Ishikawa (cell line): ENCODE measurements at regions not wholly inside any gene's neighbourhood (a gene's known extent, or its start where the extent isn't known, plus 50 kb on each side); places are given as distances from the start of the nearest gene placed in this dataset.

Experiments
- CEBPB ChIP-seq: IDR thresholded peaks from 2 replicates; pipeline ENCODE4 v1.6.1; 2012
- CREB1 ChIP-seq: IDR thresholded peaks from 2 replicates; pipeline ENCODE4 v1.6.1; 2012; ENCODE audit warnings: low read depth
- EGR1 ChIP-seq: IDR thresholded peaks from 2 replicates; pipeline ENCODE4 v1.6.1; 2012
- NFIC ChIP-seq: IDR thresholded peaks from 2 replicates; pipeline ENCODE4 v1.6.1; 2012
- REST ChIP-seq: IDR thresholded peaks from 2 replicates; pipeline ENCODE4 v1.6.1; 2012; ENCODE audit warnings: low read depth, mild to moderate bottlenecking
- TAF1 ChIP-seq: IDR thresholded peaks from 2 replicates; pipeline ENCODE4 v1.6.1; 2012; ENCODE audit warnings: low read depth, mild to moderate bottlenecking
- TCF12 ChIP-seq: IDR thresholded peaks from 2 replicates; pipeline ENCODE4 v1.6.1; 2012; ENCODE audit warnings: low read depth
- TEAD4 ChIP-seq: IDR thresholded peaks from 2 replicates; pipeline ENCODE4 v1.6.1; 2012
- YY1 ChIP-seq: IDR thresholded peaks from 2 replicates; pipeline ENCODE4 v1.6.1; 2012; ENCODE audit warnings: low read depth
- ZBTB7A ChIP-seq: IDR thresholded peaks from 2 replicates; pipeline ENCODE4 v1.6.1; 2012; ENCODE audit warnings: low read depth
- TF ChIP-seq, protein P1 (sequence below): IDR thresholded peaks from 2 replicates; pipeline ENCODE4 v1.6.1; 2012

- TF ChIP-seq EGR1 = no peak
- no peak for TF ChIP-seq TCF12
- no peak for TF ChIP-seq TAF1
- no peak for TF ChIP-seq ZBTB7A
- TF ChIP-seq NFIC = no peak
- TF ChIP-seq CEBPB = no peak
- no peak for TF ChIP-seq REST
- TF ChIP-seq TEAD4 = no peak
- TF ChIP-seq, protein P1, sequence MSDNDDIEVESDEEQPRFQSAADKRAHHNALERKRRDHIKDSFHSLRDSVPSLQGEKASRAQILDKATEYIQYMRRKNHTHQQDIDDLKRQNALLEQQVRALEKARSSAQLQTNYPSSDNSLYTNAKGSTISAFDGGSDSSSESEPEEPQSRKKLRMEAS = no peak
- no peak for TF ChIP-seq YY1
- no peak for TF ChIP-seq CREB1
These were observed 512.2 kb downstream of the LMO7 start for GRCh38 chr13:76148374-76148773.
